Progenitor cell of endocrine pancreas (in vitro differentiated cells): ENCODE measurements at regions not wholly inside any gene's neighbourhood (a gene's known extent, or its start where the extent isn't known, plus 50 kb on each side); places are given as distances from the start of the nearest gene placed in this dataset.

ENCODE experiments used
- DNase-seq: peaks from one replicate; pipeline ENCODE4 v3.0.0; 2021; ENCODE audit warnings: low spot score; ENCODE audit not compliant: unreplicated experiment
- H3K27ac Mint-ChIP-seq: 2 replicates; pipeline ENCODE4 v1.8.0; 2021; ENCODE audit warnings: mild to moderate bottlenecking, moderate library complexity, mixed read lengths
- H3K27me3 Mint-ChIP-seq: 2 replicates; pipeline ENCODE4 v1.8.0; 2021; ENCODE audit warnings: mixed read lengths
- H3K36me3 Mint-ChIP-seq: 2 replicates; pipeline ENCODE4 v1.8.0; 2022; ENCODE audit warnings: mixed read lengths; ENCODE audit not compliant: insufficient read depth
- H3K4me1 Mint-ChIP-seq: 2 replicates; pipeline ENCODE4 v1.8.0; 2021; ENCODE audit warnings: low read depth, mixed read lengths
- H3K4me3 Mint-ChIP-seq: 2 replicates; pipeline ENCODE4 v1.8.0; 2021; ENCODE audit warnings: low read depth, mild to moderate bottlenecking, moderate library complexity, mixed read lengths
- H3K9me3 Mint-ChIP-seq: 2 replicates; pipeline ENCODE4 v1.8.0; 2021; ENCODE audit warnings: low read depth, mixed read lengths
- CTCF ChIP-seq: fragments of 200-600 bp; sonication (generic); IDR thresholded peaks from one replicate; pipeline ENCODE4 v1.5.0; 2021; ENCODE audit warnings: antibody characterized with exemption, mild to moderate bottlenecking; ENCODE audit not compliant: unreplicated experiment

- Mint-ChIP-seq H3K9me3 (peaks cover 15% of the 10 kb centered on the region), H3K4me3 (no peak overlapping the region), H3K4me1 (no peaks in the 10 kb centered on the region), H3K27me3 (no peaks in the 10 kb centered on the region), H3K36me3 (no peaks in the 10 kb centered on the region), H3K27ac (no peak overlapping the region)
- no peak for DNase-seq
- no peak for TF ChIP-seq CTCF
These were observed 94.1 kb upstream of the FAM9B start for GRCh38 chrX:9127986-9128385.

- Mint-ChIP-seq H3K27ac (no peak overlapping the region), H3K9me3 (peaks cover 15% of the 10 kb centered on the region), H3K4me1 (no peaks in the 10 kb centered on the region), H3K27me3 (no peaks in the 10 kb centered on the region), H3K36me3 (no peaks in the 10 kb centered on the region), H3K4me3 (no peak overlapping the region)
- DNase-seq: no peak
- no peak for TF ChIP-seq CTCF
These were observed 96.1 kb upstream of the FAM9B start for GRCh38 chrX:9130031-9130430.

- H3K36me3 Mint-ChIP-seq: no peaks in the 10 kb centered on the region
- H3K27ac Mint-ChIP-seq: no peak overlapping the region
- no peaks in the 10 kb centered on the region for H3K27me3 Mint-ChIP-seq
- no peak overlapping the region for H3K4me3 Mint-ChIP-seq
- no peaks in the 10 kb centered on the region for H3K4me1 Mint-ChIP-seq
- H3K9me3 Mint-ChIP-seq: peaks cover 15% of the 10 kb centered on the region
- TF ChIP-seq CTCF: no peak
- DNase-seq: no peak
These were observed 97.1 kb upstream of the FAM9B start for GRCh38 chrX:9131066-9131465.

- no peak for TF ChIP-seq CTCF
These were observed 98.2 kb upstream of the FAM9B start for GRCh38 chrX:9132036-9132638.

GRCh38 chrX:9133426-9133825 lies 99.5 kb upstream of the FAM9B start:
- no peak for DNase-seq
- no peak overlapping the region for H3K4me3 Mint-ChIP-seq
- H3K9me3 Mint-ChIP-seq: peaks cover 21% of the 10 kb centered on the region
- no peaks in the 10 kb centered on the region for H3K4me1 Mint-ChIP-seq
- H3K27me3 Mint-ChIP-seq: no peaks in the 10 kb centered on the region
- no peaks in the 10 kb centered on the region for H3K36me3 Mint-ChIP-seq
- no peak for TF ChIP-seq CTCF
- no peak overlapping the region for H3K27ac Mint-ChIP-seq

More at GRCh38 chrX:9132036-9132638, 98.2 kb upstream of the FAM9B start:
- Mint-ChIP-seq H3K27ac (no peak overlapping the region), H3K27me3 (no peaks in the 10 kb centered on the region), H3K9me3 (peaks cover 18% of the 10 kb centered on the region), H3K4me3 (no peak overlapping the region), H3K36me3 (no peaks in the 10 kb centered on the region), H3K4me1 (no peaks in the 10 kb centered on the region)
- DNase-seq: no peak
